ENCODE measurements at regions not wholly inside any gene's neighbourhood (a gene's known extent, or its start where the extent isn't known, plus 50 kb on each side); places are given as distances from the start of the nearest gene placed in this dataset.

DNA sequence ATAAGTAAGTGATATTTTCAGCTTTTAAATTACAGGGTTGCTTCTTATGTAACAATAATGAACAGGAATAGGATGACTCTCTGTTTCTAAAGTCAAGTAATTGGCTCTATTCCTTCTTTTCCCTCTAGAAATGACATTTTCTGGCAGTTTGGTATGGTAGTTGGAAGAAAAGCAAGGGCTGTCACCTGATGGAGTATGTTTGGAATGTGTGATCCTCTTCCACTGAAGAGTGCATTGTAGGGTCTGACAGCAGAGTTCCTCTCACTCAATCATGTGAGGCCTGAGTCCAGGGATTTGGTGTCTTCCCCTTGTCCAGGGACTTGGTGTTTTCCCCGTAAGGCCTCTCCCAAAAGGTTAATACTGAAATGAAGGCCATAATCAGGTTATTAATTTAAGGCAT lies 233.8 kb upstream of the FBXL7 start:
- Histone ChIP-seq H3K4me1 (peaks cover 0 to 22% of the 10 kb centered on the region in 2 donors), H3K4me3 (no peak overlapping the region), H3K27me3 (no peaks in the 10 kb centered on the region), H3K9me3 (peaks cover 0 to 8% of the 10 kb centered on the region in 2 donors), H3K27ac (peak overlapping the region in 1 of 2 donors; percentile 81), H3K36me3 (no peaks in the 10 kb centered on the region)
- no peak for DNase-seq (ENCODE audit: low spot score)
- TF ChIP-seq, protein P1, sequence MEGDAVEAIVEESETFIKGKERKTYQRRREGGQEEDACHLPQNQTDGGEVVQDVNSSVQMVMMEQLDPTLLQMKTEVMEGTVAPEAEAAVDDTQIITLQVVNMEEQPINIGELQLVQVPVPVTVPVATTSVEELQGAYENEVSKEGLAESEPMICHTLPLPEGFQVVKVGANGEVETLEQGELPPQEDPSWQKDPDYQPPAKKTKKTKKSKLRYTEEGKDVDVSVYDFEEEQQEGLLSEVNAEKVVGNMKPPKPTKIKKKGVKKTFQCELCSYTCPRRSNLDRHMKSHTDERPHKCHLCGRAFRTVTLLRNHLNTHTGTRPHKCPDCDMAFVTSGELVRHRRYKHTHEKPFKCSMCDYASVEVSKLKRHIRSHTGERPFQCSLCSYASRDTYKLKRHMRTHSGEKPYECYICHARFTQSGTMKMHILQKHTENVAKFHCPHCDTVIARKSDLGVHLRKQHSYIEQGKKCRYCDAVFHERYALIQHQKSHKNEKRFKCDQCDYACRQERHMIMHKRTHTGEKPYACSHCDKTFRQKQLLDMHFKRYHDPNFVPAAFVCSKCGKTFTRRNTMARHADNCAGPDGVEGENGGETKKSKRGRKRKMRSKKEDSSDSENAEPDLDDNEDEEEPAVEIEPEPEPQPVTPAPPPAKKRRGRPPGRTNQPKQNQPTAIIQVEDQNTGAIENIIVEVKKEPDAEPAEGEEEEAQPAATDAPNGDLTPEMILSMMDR (IDR thresholded peaks at IDR 0.05), result no peak

DNA sequence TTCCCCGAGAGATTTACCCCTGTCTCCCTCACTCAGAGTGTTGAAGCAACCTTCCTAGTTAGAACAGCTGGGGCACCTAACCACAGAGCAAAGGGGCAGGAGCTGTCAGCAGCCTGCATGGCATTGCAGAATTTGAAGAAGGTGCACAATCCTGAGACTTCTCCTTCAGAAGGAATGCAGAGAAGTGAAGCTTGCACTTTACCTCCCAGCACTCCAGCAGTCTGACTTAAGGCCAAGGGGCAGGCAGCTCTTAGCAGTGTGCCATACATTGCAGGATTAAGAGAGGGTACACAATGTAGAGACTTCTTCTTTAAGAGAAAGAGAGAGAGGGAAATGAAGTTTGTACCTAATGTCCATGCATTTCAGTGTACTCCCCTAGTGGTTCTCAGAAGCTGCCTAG lies 236.0 kb upstream of the FBXL7 start:
- Histone ChIP-seq H3K4me1 (peaks cover 0 to 34% of the 10 kb centered on the region in 2 donors), H3K4me3 (no peak overlapping the region), H3K27me3 (no peaks in the 10 kb centered on the region), H3K36me3 (no peaks in the 10 kb centered on the region), H3K27ac (peak overlapping the region; percentile 44 to 84), H3K9me3 (peaks cover 0 to 8% of the 10 kb centered on the region in 2 donors)
- no peak for DNase-seq (ENCODE audit: low spot score)
- TF ChIP-seq, protein P1 (IDR thresholded peaks at IDR 0.05), result no peak

DNA sequence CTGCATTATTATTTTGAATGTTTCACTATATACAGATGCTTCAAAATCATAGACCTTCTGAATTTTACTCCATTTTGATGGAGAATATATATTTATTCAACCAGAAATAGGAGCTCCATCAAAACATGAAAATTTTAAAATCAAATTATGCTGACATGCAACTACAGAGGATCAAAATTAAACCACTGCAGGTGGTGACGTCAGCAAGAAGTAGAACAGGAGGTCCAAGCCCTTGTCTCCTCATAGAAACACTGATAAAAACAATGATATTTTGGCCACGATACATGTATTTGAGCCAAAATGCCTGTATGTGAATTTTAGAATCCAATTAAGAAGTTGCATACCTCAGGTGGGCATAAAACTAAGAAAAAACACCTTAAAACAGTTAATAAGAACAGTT lies 236.6 kb upstream of the FBXL7 start:
- no peaks in the 10 kb centered on the region for H3K36me3 ChIP-seq
- TF ChIP-seq, protein P1 (IDR thresholded peaks at IDR 0.05), result no peak
- peaks cover 0 to 34% of the 10 kb centered on the region in 2 donors for H3K4me1 ChIP-seq
- DNase-seq (ENCODE audit: low spot score), result no peak
- H3K27me3 ChIP-seq, result no peaks in the 10 kb centered on the region
- H3K27ac ChIP-seq, result peak overlapping the region; percentile 44 to 84
- peaks cover 0 to 8% of the 10 kb centered on the region in 2 donors for H3K9me3 ChIP-seq
- H3K4me3 ChIP-seq, result no peak overlapping the region

DNA sequence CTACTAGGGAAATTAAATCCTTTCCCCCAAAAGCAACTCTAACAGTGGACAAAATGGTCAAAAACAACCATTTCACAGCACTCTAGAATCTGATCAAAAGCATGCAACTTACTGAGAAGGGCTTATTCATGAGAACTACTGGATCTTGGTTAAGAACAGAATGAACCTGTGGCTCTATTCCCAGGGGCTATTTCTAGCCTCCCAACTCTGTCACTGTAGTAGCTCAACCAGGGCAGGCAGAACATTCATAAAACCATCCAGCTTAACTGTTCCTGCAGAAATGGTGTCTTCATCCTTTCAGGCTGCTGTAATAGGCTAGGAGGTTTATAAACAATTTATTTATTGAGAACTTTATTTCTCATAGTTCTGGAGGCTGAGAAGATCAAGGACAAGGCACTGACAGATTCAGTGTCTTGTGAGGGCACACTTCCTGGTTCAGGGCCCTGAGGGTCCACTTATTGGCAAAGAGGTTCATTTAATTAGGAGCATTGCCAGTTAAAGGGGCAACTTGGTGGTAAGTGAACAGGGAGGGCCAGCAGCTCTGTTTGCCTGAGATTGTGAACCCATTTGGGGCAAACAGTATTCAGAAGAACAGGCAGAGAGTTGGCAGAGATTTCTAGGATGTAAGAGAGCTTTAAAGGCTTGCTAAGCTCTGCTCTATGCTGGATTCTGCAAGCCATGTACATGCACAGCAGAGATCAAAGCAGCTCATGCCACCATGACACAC lies 238.5 kb upstream of the FBXL7 start:
- TF ChIP-seq, protein P1 (IDR thresholded peaks at IDR 0.05), result no peak
- Histone ChIP-seq H3K4me3 (no peak overlapping the region), H3K9me3 (no peaks in the 10 kb centered on the region), H3K36me3 (no peaks in the 10 kb centered on the region), H3K4me1 (peaks cover 0 to 34% of the 10 kb centered on the region in 2 donors), H3K27me3 (no peaks in the 10 kb centered on the region), H3K27ac (peak overlapping the region; percentile 58 to 84)
- no peak for DNase-seq (ENCODE audit: low spot score)

DNA sequence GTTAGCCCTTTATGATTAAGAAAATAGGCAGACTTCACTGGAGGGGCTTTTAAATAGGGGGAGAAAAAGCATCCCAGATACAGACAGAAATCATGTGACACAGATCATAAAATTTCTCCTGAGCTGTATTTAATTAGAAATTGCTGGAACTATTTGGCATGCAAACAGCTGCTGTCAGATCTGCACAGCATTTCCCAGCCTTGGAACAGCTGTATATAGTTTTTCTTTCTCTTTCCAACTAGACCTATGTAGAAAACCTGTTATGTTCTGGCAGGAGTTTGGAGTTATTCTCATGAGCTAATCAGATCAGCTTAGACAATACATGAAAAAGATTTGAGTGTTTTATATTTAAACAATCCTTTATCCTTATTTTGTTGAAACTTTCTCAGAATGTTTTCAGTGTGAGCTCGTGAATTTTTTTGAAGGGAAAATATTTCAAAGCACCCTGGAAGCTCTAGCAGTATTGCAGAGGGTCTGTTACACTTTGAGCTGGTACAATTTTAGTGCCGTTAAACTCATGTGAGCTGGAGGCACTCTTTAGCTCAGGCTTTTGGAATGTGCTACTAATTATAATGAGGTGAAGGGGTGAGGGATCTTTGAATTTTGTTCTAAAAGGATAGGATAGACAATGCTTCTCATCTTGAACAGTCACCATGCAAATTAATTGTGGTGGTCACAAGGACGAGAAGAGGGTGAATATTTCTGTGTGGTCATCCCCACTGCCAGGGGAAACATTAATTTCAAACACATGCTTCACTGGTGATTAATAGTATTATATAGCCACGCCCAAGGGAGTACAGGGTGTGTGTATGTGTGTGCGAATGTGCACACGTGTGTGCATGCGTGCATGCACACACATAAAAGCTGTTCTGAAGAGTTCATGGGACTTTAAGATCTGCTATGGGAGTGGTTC lies 239.4 kb upstream of the FBXL7 start:
- H3K27me3 ChIP-seq, result no peaks in the 10 kb centered on the region
- H3K36me3 ChIP-seq, result no peaks in the 10 kb centered on the region
- H3K27ac ChIP-seq, result peak overlapping the region; percentile 58 to 84
- no peaks in the 10 kb centered on the region for H3K9me3 ChIP-seq
- H3K4me3 ChIP-seq, result no peak overlapping the region
- DNase-seq (ENCODE audit: low spot score), result no peak
- peaks cover 0 to 34% of the 10 kb centered on the region in 2 donors for H3K4me1 ChIP-seq
- TF ChIP-seq, protein P1 (IDR thresholded peaks at IDR 0.05), result no peak

Data from right atrium auricular region (tissue), 2 donors.